MM.1S (cell line): ENCODE measurements at regions not wholly inside any gene's neighbourhood (a gene's known extent, or its start where the extent isn't known, plus 50 kb on each side); places are given as distances from the start of the nearest gene placed in this dataset.

Experiments
- CTCF ChIP-seq: fragments of 300-600 bp; sonication (generic); IDR thresholded peaks from 2 replicates; pipeline ENCODE4 v1.5.1; 2016; ENCODE audit warnings: antibody characterized with exemption, low read length, mixed read lengths
- EZH2 ChIP-seq: fragments of 300-600 bp; sonication (generic); optimal IDR thresholded peaks from 2 replicates; pipeline ENCODE3; 2017; ENCODE audit warnings: low read depth, mild to moderate bottlenecking, antibody characterized with exemption, low read length, mixed read lengths

- TF ChIP-seq CTCF (no peak), EZH2 (no peak)
These were observed 179.4 kb downstream of the SHOX2 start for GRCh38 chr3:157926822-157927221.
